ENCODE measurements at regions not wholly inside any gene's neighbourhood (a gene's known extent, or its start where the extent isn't known, plus 50 kb on each side); places are given as distances from the start of the nearest gene placed in this dataset.

GRCh38 chr7:3196629-3197400, 104.2 kb upstream of the SDK1 start:
- DNase-seq = no peak

- no peak for DNase-seq
Observed at GRCh38 chr7:3197567-3198213, 103.4 kb upstream of the SDK1 start.

- no peak for DNase-seq
Observed at GRCh38 chr7:3198316-3198715, 102.7 kb upstream of the SDK1 start.

- no peak for DNase-seq
Observed at GRCh38 chr7:3200504-3200903, 100.5 kb upstream of the SDK1 start.

- no peak for DNase-seq
Observed at GRCh38 chr7:3201306-3201705, 99.7 kb upstream of the SDK1 start.

GRCh38 chr7:3201937-3202710, 98.9 kb upstream of the SDK1 start:
- no peak for DNase-seq

- DNase-seq = no peak
Observed at GRCh38 chr7:3204526-3204925, 96.5 kb upstream of the SDK1 start.

GRCh38 chr7:3206101-3206500, 95.0 kb upstream of the SDK1 start:
- no peak for DNase-seq

GRCh38 chr7:3206771-3207191, 94.3 kb upstream of the SDK1 start:
- no peak for DNase-seq

GRCh38 chr7:3207387-3207902, 93.6 kb upstream of the SDK1 start:
- DNase-seq = no peak

GRCh38 chr7:3210531-3210930, 90.5 kb upstream of the SDK1 start:
- DNase-seq = no peak

- DNase-seq = no peak
Observed at GRCh38 chr7:3214090-3214413, 87.0 kb upstream of the SDK1 start.

GRCh38 chr7:3215624-3216585, 85.1 kb upstream of the SDK1 start:
- DNase-seq = no peak

GRCh38 chr7:3217166-3217565, 83.9 kb upstream of the SDK1 start:
- no peak for DNase-seq

GRCh38 chr7:3218411-3219225, 82.4 kb upstream of the SDK1 start:
- DNase-seq = no peak

GRCh38 chr7:3229904-3230470, 71.1 kb upstream of the SDK1 start:
- no peak for DNase-seq

- no peak for DNase-seq
Observed at GRCh38 chr7:3230908-3231307, 70.1 kb upstream of the SDK1 start.

- no peak for DNase-seq
Observed at GRCh38 chr7:3232228-3232627, 68.8 kb upstream of the SDK1 start.

GRCh38 chr7:3233301-3233700, 67.8 kb upstream of the SDK1 start:
- no peak for DNase-seq

- DNase-seq = no peak
Observed at GRCh38 chr7:3234051-3234450, 67.0 kb upstream of the SDK1 start.

- no peak for DNase-seq
Observed at GRCh38 chr7:3234851-3235250, 66.2 kb upstream of the SDK1 start.

All from activated CD4-positive, CD25-positive, alpha-beta regulatory T cell treated with anti-CD3 and anti-CD28 coated beads, Interleukin-2, amount 50 U/mL, for 72 hours (primary cell).